GM19372 (cell line): ENCODE measurements at regions not wholly inside any gene's neighbourhood (a gene's known extent, or its start where the extent isn't known, plus 50 kb on each side); places are given as distances from the start of the nearest gene placed in this dataset.
"Not testable (repeated sequence)": the region's sequence is repeated elsewhere in the genome, so short reads cannot be mapped to it uniquely, and the experiment has no call there.

ENCODE experiments used
- ATAC-seq: cut with Tn5 transposase; IDR thresholded peaks from one replicate; pipeline ENCODE4 v1.9.1; 2021; ENCODE audit warnings: mild to moderate bottlenecking, low read depth, moderate library complexity; ENCODE audit not compliant: unreplicated experiment

DNA sequence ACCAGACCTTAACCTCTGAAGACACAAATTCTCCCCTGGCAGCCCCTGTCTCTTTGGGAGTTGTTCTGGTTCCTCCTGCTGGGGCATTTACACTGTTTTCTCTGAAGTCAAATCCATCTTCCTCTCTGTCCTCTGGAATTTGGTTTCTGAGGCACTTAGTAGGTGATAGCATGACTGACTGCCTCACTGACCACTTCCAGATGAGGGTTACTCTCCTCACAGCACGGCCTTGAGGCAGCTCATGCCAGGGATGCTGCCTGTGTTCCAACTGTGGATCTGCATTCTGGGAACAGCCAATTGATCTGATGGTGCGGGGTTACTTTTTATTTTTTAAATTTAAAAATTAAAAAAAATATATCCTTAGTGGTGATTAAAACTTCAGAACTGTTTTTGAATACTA is 140.9 kb upstream of the ROPN1 start:
- ATAC-seq = no peak

DNA sequence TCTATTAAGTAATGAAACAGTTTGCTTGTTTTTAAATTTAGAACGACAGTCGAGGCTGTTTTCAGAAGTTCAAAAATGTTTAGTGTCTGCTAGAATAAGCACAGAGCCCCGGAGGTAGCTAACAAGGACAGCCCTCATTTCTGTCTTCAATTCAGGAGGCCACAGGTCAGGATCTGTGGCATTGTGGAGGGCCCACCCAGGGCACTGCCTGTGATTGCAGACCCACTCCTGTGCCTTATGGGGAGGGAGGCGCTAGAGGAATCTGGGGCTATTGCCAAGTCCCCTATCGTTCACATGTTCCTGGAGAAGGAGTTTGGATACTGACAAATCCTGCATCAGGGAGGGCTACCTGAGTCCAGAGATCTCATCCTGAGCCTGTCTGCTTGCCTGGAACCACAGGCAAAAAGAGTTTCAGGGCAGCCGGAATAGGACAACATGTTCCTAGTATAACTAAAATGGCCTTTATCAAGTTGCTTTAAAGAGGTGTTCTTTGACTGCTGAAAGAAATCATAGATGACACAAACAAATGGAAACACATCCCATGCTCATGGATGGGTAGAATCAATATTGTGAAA is 141.5 kb upstream of the ROPN1 start:
- no peak for ATAC-seq

DNA sequence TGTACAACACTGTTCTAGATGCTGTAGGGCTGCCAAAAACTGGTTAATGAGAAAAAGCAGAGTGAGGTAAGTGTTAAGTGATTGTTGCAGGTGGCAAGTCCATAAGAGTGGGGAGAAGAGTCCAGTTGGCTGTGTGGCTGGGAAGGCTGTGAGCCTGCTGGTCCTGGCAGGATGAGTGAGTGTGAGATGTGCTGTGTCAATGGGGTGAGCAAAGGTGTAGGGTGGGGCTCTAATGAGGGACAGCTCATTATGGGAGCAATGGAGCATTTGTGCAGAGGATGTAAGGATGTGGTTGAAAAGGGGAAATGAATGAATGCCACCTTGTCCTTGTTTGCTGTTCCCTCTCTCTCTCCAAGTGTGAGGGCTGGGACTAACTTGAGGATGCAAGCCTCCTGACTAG is 145.3 kb upstream of the ROPN1 start:
- ATAC-seq = no peak

DNA sequence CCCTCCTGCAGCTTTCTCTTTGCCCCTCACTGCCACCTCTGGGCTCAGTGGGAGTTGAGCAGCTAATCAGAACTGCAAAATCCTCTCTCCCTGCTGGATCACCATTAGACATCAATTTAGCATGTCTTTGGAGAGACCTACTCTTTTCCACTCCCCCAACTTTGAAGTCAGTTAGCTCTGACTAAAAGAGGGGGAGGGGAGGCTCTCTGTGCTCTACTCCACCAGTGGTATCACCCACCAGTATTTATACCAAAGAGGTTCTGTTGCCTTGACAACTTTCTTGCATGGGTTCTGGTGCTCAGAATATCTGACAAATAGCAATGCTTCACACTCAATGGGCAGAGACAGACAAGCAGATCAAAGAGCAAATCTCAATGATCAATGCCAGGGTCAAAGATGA is 146.2 kb upstream of the ROPN1 start:
- no peak for ATAC-seq

DNA sequence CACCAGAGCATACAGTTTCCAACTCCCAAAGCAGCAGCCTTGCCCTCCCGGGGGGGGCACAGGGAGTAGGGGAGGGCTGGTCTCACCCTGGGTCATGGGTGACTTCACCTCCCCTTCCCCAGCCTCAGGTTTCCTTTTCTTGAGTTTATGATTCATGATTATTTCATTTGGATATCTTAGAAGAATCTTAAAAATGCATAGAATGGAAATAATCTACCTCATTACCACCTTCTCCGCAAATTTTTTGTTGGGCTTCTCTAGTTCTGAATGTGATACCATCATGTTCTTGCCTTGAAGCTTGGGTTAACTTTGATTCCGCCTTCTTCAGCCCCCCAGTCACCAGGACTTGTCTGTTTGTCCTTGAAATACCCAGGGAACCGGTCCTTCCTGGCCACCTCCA is 148.8 kb upstream of the ROPN1 start:
- ATAC-seq = no peak

DNA sequence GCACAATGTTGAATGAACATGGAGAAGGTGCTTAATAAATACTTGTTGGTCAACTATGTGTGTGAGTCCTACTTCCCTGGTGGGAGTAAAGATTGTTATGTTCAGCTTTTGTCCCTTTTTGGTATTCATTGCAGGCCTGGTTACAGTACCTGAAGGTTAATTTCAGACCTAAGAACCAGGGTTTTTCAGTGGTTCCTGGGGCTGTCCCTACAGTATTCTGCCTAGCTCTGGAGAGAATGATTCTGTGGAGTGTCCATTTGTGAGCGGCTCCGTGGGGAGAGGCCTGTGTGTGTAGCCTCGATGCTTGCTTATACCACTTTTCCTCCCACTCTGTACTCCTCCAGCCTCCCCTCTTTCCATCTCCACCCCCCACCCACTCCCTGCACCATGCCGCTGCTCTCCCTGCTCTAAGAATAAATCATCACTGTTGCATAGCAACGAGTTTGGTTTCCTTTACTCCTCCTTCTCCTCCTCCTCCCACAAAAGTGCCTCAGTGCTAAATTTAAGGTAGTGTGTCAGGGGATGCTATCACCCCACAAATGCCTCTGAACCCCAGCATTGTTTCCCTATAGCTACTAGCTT is 150.6 kb upstream of the ROPN1 start:
- ATAC-seq = no peak

DNA sequence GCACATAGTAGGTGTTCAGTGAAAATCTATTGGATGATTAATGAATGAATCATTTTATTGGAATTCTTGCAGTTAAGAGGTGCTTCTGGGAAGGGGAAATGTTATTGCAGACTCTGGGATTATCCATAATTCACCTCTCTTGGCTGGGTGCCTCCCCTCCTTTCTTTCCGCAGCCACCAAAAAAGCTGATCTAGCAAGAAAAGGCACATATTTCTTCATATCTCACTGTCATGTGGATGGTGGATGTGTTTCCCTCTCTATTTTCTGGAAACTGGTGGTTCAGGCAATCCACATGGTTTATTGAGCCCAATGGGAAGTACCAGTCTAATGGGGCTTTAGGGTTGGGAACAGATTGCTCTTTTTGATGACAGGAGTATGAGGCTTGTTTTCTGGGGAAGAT is 151.1 kb upstream of the ROPN1 start:
- ATAC-seq = no peak

DNA sequence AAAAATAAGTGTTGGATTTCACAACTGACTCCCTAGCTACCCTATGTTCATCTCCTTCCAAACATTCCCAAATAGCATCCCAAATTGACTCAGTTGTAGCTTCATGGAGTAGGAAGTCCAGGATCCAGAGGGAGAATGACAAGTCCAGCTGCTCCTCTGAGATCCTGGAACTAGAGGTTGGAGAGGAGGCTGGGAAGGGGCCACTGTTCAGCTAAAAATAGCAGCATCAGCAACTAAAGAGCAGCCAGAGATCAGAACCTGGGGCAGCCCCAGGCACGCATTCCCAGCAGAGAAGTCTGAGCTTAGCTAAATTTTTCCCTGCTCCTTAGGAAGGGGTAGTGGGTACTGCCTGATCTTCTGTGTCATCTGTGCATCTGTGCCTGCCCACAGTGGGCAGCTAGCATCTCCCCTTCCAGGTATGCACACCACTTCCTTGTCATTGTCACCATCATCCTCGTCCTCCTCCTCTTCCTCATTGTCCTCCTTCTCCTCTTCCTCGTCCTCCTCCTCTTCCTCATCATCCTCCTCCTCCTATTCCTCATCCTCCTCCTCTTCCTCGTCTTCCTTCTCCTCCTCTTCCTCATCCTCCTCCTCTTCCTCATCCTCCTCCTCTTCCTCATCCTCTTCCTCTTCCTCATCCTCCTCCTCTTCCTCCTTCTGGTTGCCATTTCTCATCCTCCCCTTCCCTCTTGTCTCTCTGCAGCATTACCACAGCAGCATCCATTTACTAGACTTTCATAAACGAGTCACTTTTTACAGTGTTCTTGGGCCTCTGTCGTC is 152.3 kb upstream of the ROPN1 start:
- no peak for ATAC-seq

DNA sequence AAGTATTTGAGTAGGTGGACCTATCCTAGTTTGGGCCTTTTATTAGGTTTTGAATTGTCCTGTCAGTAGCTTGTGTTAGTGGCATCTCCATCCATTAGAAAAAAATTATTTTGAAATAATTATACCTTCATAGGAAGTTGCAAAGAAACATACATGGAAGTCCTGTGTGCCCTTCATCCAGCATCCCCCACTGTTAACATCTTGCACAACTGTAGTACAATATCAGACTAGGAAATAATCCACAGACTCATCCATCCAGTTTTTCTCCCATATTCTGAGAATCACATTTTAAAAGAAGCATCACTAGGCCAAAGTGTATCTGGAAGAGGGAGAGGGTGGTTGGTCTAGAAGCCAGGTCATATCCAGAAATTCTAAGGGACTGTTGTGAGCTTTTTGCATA is 155.5 kb upstream of the ROPN1 start:
- ATAC-seq = no peak

DNA sequence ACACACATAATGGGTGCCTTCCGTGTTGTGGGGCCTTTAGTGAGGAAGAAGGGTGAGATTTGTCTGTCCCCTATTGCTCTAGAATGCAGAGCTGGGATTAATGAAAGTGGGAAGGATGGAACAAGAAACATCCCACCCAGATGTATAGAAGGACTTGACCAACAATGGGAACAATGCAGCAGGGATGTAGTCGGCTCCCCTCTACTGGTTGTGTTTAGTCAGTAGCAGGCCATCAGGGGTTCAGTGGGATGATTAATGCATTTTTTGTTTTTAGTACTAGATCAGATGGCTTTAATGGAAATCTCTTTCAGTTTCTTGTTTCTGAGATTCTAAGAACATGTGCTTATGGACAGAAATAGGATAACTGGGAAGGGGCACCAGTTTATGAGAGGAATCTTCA is 156.0 kb upstream of the ROPN1 start:
- no peak for ATAC-seq

DNA sequence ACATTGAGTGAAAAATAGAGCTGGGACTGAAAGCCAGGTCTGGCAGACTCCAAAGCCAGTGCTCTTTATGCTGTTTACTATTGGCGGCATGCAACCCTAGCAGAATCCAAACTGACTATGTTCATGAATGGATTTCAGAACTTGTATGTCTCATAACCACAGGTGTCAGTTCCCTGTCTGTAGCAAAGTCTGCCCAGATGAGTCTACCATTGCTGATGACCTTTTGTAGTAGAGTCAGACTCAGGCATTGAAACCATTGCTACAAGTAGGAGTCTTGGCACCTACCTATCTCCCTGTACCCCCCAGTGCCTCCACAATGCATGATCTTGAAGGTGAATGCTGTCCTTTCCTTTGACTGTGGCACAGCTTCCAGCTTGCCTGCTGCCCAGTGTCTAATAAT is 157.2 kb upstream of the ROPN1 start:
- ATAC-seq = no peak

DNA sequence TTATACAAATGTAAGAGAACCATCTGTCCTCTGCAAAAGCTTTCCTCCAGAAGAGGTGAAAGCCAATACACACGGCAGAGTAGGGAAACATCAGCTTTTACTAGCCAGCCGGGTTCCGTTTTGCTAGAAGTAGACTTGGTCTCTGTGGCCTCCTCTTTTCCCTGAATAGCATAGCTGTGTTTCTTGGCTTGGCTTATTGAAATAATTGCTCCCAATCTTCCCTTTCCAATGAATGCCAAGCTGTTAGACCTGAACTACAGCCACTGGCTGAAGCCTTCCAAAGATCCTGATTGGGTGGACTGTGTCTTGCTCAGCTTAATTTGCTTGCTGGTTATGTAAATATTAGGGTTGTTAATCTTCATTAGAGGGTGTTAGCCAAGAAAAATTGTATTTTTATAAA is 157.8 kb upstream of the ROPN1 start:
- ATAC-seq = no peak

DNA sequence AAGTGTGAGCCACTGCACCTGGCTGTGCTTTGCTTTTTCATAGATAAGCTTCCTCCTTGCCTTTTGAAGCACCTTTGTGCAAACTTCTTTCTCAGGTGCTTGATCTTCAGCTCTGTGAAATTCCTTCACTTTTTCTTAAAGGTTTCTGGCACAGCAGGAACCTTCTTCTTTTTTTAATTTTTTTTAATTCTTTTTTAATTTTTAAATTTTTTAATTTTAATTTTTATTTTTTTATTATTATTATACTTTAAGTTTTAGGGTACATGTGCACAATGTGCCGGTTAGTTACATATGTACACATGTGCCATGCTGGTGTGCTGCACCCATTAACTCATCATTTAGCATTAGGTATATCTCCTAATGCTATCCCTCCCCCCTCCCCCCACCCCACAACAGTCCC is 161.0 kb upstream of the ROPN1 start:
- ATAC-seq = not testable (repeated sequence)

DNA sequence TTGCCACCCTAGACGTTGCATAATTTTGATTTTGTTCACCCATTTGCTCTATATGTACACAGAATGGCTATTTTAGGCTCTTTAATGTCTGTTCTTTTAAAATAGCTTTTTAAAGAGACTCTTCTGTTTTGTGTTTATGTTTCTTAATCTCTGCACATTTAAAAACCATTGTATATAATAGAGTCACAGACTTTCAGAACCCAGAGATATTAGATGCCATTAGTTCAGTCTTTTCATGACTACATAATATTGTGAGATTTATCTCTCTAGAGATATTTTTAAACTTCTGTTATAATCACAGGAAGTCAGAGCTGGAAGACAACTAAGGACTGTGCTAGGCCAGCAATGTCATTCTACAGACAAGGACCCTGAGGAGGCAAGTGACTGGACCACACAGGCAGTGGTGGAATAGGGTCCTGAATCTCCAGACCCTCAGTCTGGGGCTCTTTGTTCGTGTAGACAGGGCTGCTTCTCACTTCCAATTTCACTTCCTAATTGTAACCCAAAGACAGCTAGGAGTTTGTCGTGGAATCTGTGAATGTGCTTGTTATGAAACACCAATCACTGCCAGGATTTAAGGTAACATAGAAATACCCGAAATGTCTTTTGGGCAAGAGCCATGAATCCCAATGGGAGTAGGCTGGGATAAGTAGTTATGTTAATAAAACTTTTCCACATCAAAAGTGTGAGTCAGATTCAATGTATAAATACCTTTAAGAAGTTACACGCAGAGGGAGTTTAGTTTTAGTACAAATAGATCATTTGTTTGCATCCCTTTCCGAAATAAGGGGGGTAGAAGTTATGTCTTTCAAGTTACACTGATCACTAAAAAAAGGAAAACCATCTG is 165.2 kb upstream of the ROPN1 start:
- no peak for ATAC-seq

DNA sequence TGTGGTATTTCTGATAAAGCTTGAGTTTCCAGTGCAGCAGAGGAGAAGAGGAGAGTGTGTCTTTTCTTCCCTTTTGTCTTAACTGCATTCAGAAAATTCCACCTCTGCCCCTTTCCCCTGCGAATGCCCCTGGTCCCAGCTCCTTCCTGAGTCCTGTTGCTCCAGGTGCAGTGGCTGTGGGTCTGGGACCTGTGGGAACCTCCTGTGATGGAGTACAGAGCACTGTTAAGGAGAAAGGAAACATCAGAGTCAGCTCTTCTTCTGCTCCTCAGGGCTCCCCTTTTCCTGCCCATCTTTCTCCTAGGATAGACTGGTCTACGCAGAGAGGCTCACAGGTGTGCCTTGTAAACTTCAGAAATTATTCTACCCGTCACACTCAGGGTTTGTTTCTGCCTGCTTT is 165.8 kb upstream of the ROPN1 start:
- ATAC-seq = no peak

DNA sequence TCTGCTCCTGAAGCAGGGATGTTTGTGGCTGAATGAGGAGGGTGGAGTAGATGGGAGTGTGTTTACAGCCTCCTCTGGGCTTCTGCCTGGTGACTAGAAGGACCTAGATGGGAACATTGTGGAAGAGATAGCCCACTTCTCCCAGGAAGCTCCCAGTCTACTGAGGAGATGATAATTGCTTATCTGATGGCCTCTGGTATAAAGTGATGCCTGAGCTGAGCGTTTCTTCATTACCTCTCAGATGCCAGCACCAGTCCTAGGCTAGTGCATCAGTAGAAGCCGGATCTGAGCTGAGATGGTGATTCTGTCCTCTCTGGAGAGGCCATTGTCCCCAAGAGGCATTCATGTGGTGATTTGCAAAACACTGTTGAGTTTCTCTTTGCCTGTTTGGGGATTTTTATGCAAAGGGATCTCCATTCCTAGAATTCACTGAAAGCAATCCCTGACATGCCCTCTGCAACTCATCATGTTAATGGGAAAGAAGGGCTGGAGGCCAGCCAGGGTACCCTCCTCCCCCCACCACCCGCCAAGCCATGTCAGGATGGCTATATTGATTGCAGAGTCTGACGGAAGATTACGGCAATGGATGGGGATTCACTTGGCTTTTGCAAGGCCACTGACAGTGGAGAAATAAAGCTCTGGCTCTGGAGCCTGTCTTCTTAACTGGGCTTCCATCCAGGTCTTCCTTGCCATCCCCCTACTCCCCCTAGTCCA is 166.4 kb upstream of the ROPN1 start:
- ATAC-seq = no peak

DNA sequence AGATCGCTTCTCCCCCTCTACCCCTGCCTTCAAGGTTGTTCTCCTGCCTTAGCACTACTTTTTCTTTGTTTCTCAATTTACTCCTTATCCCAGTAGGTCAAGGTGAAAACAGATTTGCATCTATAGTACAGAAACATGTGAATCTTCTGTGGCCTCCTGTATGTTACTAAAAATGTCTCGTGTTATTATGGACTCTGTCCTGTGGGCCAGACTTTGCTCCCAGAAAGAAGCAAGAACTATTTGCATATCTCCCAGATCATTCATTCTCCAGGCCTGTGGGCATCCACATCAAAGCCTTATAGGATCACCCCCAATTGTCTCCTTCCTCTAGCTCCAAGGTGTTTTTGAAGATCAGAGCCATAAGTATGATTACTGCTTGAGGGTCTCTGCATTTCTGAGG is 169.5 kb upstream of the ROPN1 start:
- ATAC-seq = no peak

DNA sequence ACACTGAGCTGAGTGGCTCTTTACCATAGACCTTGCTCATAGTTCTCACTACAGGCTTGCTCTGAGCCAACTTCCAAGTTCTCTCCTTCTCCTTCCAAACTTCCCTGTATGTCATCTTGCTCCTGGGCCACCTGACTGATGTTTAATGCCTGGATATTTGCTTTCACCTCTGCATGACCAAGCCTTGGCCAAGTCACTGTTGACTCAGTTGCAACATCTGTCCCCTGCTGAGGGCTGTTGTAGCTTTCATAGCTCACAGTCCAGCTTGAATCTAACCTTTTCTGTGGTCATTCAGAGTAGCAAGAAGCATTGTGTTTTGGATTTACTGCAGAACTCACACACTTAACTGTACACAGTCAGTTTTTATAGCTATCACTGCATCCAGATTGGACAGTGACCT is 171.8 kb upstream of the ROPN1 start:
- ATAC-seq = no peak

DNA sequence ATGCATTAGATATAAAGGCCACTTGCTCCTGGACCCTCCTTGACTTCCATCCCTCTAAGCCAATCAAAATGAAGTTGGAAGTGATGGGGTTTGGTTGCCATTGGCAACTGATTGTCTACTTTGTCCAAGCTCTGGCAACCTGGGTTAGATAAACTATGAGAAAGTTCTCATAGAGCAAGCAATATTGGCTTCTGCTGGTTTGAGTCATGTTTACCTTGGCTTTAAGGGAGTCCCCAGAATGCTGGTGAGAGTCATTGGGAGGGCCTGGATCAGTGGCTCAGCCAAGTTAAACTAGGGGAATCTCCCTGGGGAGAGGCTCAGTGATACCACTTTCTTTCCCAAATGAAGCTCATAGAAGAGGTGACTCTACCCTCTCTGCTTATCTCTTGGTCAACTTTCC is 176.3 kb upstream of the ROPN1 start:
- ATAC-seq = no peak

DNA sequence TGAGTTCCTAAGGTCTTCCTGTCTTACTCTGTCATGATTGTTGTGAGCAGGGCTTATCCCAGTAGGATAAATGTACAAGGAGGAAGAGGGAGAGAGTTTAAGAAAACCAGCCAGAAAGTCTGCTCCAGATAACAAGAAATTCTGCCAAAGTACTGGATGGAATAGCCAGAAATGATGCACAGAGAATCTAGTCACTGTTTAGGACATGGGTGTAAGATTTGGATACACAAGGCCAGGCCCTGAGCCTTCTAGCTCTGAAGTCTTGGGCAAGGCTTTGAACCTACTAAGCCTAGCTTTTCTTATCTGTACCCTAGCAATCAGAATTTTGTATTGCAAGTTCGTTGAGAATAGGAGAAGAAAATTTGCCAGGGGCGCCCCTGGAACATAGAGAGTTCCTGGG is 180.4 kb upstream of the ROPN1 start:
- ATAC-seq = no peak

DNA sequence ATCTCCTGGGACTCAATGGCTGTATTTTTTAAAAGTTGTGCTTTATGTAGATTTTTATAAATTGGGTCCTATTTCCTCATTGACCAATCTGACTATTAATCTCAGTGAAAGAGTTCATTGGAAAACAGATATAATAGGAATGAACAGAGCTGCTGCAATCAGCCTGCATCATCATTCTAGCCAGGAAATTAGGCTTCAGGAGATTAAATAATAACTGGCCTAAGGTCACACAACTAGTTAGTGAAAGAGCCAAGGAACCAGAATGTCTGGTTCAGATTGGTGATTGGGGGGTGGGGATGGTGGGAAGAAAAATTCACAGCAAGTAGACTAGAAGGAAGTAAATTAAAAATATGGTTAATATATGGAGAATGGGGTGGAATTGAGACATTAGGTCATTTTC is 180.9 kb upstream of the ROPN1 start:
- no peak for ATAC-seq
